GM19438 (cell line): ENCODE measurements at regions not wholly inside any gene's neighbourhood (a gene's known extent, or its start where the extent isn't known, plus 50 kb on each side); places are given as distances from the start of the nearest gene placed in this dataset.
"Not testable (repeated sequence)": the region's sequence is repeated elsewhere in the genome, so short reads cannot be mapped to it uniquely, and the experiment has no call there.

Experiments
- ATAC-seq: cut with Tn5 transposase; IDR thresholded peaks from one replicate; pipeline ENCODE4 v1.9.1; 2021; ENCODE audit warnings: low read depth; ENCODE audit not compliant: unreplicated experiment

DNA sequence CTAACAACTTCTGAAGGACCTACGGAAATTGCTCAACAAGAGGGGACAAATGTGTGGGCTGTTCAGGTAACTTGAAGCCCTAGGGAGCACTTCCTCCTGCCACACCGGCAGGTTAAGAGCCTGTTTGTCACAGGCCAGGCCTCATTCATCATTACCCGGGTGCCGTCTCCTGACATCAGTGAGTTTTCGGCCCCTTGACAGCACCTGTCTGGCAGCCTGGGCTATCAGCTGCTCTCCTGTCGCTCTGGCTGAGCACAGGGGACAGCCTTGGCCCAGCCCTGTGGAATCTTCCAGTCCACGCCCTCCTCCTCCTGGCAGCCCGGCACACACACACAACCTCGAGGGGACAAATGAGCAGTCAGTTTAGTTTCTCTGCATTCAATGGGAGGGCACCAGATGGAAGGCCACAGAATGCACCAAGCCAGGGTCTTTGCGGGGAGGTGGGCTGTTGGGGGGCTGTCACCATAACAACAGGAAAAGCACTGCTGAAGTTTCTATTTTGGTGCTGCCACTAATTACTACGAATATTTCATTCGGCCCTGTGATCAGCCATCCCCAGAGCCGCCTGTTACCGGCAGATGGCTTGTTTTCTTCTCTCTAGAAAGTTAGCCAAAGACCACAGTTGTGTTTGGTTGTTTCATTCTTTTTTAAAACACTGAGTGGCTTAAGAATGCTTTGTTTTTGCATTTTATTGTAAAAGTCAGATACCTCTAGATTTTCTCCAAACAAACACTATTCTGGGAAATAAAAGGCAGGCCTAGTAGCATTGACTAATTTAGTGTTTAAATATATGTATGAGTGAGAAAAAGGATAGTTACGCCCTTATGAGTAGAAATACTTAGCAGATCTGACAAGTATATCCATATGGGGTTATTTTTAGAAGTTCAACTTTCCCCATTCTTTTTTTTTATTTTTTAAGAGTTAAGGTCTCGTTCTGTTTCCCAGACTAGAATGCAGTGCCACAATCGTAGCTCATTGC, 189.9 kb upstream of the NDUFV2 start:
- ATAC-seq = no peak

DNA sequence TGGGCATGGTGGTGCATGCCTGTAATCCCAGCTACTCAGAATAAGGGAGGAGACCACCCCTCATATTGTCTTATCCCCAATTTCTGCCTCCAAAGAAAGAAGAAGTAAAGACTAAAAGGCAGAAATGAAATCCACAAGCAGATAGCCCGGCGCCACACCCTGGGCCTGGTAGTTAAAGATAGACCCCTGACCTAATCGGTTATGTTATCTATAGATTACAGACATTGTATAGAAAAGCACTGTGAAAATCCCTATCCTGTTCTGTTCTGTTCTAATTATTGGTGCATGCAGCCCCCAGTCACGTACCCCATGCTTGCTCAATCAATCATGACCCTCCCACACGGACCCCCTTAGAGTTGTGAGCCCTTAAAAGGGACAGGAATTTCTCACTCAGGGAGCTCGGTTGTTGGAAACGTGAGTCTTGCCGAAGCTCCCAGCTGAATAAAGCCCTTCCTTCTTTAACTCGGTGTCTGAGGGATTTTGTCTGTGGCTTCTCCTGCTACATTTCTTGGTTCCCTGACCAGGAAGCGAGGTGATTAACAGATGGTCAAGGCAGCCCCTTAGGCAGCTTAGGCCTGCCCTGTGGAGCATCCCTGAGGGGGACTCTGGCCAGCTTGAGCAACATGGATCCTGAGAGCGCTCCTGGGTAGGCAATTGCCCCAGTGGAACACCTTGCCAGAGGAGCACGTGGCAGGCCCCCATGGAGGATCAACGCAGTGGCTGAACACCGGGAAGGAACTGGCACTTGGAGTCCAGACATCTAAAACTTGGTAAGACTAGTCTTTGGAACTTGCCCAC, 188.7 kb upstream of the NDUFV2 start:
- not testable (repeated sequence) for ATAC-seq

DNA sequence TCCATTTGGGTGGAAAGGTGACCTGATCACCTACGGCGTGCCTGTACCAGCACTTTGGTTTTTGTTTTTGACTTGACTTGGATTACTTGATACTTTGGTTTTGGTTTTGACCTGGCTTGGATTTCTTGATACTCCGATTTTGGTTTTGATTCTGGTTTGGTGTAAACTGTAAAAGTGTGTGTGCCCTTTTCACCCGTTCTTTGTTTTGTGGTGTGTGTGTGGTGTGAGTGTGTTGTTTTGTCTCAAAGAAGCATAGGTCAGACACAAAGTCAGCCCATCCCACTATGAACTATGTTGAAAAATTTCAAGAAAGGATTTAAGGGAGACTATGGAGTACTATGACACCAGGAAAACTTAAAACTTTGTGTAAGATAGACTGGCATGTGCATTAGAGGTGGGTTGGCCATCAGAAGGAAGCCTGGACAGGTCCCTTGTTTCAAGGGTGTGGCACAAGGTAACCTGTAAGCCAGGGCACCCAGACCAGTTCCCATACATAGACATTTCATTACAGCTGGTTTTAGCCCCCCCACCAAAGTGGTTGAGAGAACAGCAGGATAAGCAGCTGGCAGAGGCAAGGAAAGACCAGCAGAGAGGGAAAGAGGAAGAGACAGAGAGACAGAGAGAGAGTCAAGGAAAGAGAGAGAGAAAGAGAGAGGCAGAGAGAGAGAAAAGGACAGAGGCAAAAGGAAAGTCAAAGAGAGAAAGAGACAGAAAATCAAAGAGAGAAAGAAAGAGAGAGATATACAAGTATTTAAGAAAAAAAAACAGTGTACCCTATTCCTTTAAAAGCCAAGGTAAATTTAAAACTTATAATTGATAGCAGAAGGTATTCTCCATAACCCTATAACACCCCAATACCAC, 187.9 kb upstream of the NDUFV2 start:
- not testable (repeated sequence) for ATAC-seq

DNA sequence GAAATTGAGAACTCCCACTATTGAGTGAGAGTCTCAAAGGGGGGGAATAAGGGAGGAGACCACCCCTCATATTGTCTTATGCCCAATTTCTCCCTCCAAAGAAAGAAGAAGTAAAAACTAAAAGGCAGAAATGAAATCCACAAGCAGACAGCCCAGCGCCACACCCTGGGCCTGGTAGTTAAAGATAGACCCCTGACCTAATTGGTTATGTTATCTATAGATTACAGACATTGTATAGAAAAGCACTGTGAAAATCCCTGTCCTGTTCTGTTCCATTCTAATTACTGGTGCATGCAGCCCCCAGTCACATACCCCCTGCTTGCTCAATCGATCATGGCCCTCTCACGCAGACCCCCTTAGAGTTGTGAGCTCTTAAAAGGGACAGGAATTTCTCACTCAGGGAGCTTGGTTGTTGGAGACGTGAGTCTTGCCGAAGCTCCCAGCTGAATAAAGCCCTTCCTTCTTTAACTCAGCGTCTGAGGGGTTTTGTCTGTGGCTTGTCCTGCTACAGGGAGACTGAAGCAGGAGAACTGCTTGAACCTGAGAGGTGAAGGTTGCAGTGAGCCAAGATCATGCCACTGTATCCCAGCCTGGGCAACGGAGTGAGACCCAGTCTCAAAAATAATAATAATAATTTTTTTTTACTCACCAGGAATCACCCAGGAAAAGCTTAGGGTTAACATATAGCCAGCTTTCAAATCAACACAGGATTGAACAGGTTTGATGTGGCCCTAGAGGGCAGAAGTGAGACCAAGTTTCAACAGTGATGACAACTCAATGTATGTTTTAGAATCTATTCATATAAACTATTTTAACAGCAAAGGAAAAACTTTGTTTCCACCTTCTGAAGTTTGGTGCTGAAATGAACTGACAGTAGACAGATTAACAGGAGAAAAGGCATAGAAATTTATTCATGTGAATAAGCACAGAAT, 181.4 kb upstream of the NDUFV2 start:
- not testable (repeated sequence) for ATAC-seq

DNA sequence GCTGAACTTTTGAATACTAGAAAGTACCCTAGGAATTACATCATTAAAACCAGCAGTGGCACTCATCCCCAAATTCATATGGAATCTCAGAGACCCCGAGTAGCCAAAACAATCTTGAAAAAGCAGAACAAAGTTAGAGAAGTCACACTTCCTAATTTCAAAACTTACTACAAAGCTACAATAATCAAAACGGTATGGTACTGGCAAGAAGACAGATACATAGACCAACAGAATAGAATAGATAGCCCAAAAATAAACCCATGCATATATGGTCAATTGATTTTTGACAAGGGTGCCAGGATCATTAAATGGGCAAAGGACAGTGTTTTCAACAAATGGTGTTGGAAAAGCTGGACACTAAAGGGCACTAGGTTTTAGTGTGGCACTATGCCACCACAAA, 176.0 kb upstream of the NDUFV2 start:
- ATAC-seq = no peak

DNA sequence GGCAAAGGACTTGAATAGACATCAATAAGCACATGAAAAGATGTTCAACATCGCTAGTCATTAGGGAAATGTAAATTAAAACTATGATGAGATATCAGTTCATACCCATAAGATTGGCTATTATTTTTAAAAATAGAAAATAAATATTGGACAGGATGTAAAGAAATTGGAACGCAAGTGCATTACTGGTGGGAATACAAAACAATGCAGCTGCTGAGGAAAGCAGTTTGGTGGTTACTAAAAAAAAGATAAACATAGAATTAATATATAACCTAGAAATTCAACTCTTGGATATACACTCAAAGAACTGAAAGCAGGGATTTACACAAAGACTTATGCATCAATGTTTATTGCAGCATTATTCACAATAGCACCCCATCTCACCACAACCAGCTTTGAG, 174.5 kb upstream of the NDUFV2 start:
- no peak for ATAC-seq

DNA sequence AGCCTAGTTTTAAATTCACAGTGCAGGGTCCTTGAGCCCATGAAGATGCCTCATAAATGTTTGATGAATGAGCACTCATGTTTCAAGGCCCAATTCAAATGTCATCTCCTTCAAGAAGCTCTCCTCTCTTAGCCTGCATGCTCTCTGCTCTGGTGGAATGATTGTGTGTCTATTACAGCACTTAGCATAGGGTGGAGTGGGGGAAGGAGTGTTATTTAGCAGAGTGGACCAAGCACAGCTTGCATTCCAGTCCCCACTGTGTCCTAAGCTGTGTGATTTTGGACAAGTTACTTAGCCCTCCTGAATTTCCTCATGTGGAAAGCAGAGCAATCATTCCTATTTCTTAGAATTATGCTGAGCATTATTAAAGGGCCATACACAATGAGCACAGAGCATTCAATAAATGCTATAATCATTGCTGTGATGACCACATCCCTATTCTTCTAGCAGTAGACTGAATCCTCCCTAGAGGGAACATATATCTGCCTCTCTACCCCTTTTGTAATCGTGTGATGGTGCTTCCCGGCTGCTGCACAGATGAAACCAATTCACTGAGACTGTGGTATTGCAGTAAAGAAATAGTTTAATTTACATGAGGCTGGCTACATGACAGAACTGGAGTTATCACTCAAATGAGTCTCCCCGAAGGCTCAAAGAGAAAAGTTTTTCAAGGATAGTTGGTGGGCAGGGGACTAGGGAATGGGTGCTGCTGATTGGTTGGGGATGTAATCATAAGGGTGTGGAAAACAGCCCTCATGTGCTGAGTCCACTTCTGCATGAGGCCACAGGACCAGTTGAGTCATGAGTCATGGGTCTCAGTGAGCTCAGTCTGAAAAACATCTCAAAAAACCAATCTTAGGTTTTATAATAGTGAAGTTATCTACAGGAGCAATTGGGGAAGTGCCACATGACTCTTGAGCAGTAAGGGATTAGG, 173.4 kb upstream of the NDUFV2 start:
- ATAC-seq = no peak

DNA sequence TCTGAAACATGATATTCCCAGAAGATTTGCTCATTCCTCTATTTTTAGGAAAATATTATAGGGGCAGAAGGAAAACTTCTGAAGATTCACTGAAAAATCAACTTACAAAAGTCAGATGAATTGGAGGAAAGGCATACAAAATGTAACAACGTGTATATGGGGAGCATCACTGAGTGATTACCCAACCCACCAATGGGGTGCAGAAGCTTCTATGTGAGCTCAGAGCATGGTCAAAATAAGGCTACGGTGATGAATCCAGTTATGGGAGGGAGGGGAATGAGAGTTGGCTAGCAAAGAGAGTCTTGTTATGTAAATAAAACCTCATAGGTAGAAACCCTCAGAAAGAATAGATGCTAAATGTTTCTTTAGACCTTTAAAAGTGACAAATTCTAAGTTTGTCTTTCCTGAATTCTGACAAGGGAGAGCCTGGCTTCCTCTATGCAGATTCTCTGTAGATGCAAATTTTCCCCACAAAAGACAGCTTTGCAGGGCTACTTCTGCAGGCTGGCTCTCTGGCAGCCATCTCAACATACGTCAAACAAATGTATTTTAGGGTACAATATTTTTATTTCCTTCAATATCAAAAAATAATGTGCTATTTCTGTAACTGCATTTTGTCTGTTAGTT, 171.4 kb upstream of the NDUFV2 start:
- ATAC-seq = no peak

DNA sequence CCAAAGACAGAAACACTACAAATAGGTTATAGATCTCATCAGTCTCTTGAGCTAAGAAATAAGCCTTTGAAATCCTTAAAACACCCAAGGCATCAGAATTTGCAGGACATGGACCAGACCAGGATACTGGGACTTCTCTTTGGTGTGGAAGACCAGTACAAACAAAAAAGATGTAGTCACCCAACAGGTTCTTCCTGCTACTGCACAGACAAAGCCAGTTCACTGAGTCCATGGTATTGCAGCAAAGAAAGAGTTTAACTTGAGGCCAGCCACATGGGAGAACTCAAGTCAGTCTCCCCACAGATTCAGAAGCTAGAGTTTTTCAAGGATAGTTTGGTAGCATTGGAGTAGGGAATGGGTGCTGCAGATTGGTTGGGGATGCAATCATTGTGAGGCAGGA, 169.6 kb upstream of the NDUFV2 start:
- no peak for ATAC-seq

DNA sequence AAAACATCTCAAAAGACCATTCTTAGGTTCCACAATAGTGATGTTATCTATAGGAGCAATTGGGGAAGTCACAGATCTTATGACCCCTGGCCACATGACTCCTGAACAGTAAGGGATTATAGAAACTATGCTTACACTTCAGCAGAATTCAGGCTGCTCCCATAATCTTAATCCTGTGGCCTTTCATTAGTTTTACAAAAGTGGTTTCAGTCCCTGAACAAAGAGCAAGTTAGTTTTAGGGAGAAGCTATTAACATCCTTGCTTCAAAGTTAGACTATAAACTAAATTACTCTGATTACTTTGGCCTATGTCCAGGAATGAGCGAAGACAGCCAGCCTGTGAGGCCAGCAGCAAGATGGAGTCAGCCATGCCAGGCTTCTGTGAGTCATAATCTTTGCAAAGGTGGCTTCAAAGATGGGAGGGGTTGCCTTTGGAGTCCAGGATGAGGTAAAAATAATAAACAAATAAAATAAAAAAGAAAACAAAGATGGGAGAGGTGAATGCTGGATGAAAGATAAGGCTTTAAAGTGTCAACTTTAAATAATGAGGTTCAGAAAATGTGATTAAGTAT, 168.7 kb upstream of the NDUFV2 start:
- no peak for ATAC-seq

DNA sequence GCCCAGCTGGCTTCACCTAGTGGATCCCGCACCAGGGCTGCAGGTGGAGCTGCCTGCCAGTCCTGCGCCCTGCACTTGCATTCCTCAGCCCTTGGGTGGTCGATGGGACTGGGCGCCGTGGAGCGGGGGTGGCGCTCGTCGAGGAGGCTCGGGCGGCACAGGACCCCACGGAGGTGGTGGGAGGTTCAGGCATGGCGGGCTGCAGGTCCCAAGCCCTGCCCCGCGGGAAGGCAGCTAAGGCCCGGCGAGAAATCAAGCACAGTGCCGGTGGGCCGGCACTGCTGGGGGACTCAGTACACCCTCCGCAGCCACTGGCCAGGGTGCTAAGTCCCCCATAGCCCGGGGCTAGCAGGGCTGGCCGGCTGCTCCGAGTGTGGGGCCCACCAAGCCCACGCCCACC, 167.2 kb upstream of the NDUFV2 start:
- not testable (repeated sequence) for ATAC-seq

DNA sequence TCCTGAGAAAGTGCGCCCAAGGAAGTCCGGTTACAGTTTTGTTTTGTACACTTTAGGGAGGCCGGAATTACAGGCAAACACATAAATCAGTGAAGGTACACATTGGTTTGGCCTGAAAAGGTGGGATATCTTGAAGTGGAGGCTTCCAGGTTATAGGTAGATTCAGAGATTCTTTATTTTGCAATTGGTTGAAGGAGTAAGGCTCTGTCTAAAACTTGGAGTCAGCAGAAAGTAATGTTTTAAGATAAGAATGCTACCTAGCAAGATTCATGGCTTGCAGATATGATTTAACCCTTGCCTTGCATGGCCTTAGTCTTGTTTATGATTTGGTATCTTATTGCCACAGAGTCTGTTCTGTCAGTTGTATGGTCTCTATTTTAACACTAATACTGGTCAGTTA, 165.9 kb upstream of the NDUFV2 start:
- ATAC-seq = no peak

DNA sequence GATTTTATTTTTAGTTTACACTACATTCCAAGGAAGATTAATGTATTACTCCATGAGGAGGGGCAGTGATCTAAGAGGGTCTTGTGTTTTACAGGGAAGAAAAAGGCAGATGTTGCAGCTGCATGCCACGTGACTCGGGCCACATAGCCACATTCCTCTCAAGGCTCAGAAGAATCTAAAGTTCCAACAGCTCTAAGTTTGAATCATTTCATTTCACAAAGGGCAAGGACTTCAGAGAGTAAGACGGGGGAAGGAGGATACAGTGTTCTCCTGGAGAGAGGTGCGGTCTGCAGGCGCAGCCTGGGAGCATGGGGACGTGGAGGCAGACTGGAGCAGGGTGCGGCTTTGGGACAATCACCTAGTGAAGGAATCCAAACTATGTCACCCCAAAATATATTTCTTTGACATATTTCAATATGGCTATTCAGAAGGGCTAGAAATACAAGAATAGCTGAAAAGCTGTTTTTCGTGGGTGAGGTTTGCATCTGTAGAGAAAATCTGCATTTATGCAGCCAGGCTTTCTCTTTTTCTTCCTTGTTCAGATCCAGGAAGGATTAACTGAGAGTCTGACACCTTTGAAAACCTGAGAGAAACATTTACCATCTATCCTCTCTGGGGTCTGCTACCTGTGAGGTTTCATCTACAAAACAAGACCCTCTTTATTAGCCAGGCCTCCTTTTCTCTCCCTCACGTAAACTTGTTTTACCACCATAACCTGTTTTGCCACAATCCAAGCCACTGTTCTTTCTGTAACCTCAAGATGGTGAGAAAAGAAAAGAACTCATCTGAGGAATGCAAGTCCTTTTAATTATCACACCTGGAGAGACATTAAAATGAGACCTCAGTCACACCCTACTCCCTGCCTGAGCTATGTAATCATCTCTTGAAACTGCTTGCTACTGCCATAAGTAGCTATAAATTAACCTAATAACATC, 165.1 kb upstream of the NDUFV2 start:
- ATAC-seq = no peak

DNA sequence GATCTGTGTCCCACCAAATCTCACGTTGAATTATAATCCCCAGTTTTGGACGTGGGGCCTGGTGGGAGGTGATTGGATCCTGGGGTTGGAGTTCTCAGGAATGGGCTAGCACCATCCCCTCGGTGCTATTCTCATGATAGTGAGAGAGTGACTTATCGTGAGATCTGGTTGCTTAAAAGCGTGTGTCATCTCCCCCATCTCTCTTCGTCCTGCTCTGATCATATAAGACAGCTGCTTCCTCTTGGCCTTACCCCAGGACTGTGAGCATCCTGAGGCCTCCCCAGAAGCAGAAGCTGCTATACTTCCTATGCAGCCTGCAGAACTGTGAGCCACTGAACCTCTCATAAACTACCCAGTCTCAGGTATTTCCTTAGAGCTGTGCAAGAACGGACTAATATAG, 163.7 kb upstream of the NDUFV2 start:
- no peak for ATAC-seq

DNA sequence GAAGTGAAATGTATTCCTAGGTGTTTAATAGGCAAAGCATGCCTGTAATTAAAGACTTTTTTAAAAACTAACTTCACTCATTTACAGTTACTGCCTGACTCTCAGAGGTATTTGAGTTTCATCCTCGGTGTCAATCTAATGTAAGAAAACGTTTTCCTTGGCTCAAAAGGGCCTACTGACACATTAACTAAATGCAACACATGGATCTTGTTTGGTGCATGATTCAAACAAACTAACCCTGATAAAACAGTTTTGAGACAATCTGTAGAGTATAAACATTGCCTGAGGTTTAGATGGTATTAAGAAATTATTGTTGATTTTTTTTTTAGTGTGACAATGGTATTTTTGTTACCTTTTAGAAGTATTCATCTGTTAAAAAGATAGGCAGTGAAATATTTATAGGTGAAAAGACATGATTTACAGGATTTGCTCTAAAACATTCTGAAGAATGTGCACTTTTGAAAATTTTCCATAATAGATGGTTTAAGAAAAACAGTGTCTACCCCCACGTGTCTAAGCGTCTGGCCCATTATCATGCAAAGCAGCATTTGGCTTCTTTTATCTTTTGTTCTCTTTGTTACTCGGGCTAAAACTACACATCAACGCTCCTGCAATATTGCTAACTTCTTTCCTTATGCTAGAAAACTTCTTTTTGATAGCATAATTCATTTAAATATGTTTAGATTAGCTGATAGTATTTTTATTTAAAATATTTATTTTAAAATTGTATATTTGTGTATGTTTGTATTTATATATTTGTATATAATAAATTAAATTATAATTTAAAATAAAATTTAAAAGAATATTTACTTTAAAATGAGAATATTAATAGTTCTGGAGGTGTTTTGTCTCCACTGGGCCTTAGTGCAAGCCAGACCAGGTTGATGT, 160.2 kb upstream of the NDUFV2 start:
- no peak for ATAC-seq
